H1 (cell line): ENCODE measurements at regions not wholly inside any gene's neighbourhood (a gene's known extent, or its start where the extent isn't known, plus 50 kb on each side); places are given as distances from the start of the nearest gene placed in this dataset.

Experiments
- ASH2L ChIP-seq: fragments of 200-600, 300-600 bp; sonication (generic); IDR thresholded peaks from one replicate; pipeline ENCODE4 v1.7.1; 2017; ENCODE audit warnings: low read length
- ATF3 ChIP-seq: IDR thresholded peaks from 2 replicates; pipeline ENCODE4 v1.6.1; 2011; ENCODE audit warnings: low read depth, mild to moderate bottlenecking, low read length; ENCODE audit not compliant: insufficient read depth
- BRCA1 ChIP-seq: IDR thresholded peaks from 2 replicates; pipeline ENCODE4 v1.6.1; 2012; ENCODE audit warnings: low read depth, low read length, improper control_type of control experiment
- CEBPB ChIP-seq: IDR thresholded peaks from 2 replicates; pipeline ENCODE4 v1.6.1; 2012; ENCODE audit warnings: low read depth, low read length
- GABPA ChIP-seq: IDR thresholded peaks from 2 replicates; pipeline ENCODE4 v1.6.1; 2011; ENCODE audit warnings: mild to moderate bottlenecking, low read length, moderate library complexity, borderline replicate concordance; ENCODE audit not compliant: insufficient read depth
- GTF2F1 ChIP-seq: IDR thresholded peaks from 2 replicates; pipeline ENCODE4 v1.6.1; 2012; ENCODE audit warnings: low read depth, low read length, improper control_type of control experiment, borderline replicate concordance
- KDM5A ChIP-seq: fragments of 200-600 bp; IDR thresholded peaks from 2 replicates; pipeline ENCODE4 v1.7.1; 2012; ENCODE audit warnings: mild to moderate bottlenecking, low read length, inconsistent platforms, mixed read lengths
- POLR2AphosphoS5 ChIP-seq: IDR thresholded peaks from 2 replicates; pipeline ENCODE4 v1.6.1; 2011; ENCODE audit warnings: low read depth, low read length
- RNF2 ChIP-seq: fragments of 200-900, 300-1000 bp; sonication (generic); IDR thresholded peaks from 2 replicates; pipeline ENCODE4 v1.7.1; 2016; ENCODE audit warnings: borderline replicate concordance, low read depth, mild to moderate bottlenecking, antibody characterized with exemption, low read length; ENCODE audit not compliant: poor library complexity, severe bottlenecking; ENCODE audit errors: missing control alignments
- SIN3A ChIP-seq, 2 experiments: IDR thresholded peaks in 1 of 2; conservative IDR thresholded peaks in 1 of 2; 2 replicates each; pipeline ENCODE4 v1.6.1; 2011 to 2012; ENCODE audit warnings: low read length in 2 of 2, improper control_type of control experiment in 1 of 2, low read depth in 1 of 2, mild to moderate bottlenecking in 1 of 2
- SIRT6 ChIP-seq: IDR thresholded peaks from one replicate; pipeline ENCODE4 v1.7.1; 2012; ENCODE audit warnings: low read length, inconsistent platforms
- SP1 ChIP-seq: IDR thresholded peaks from 2 replicates; pipeline ENCODE4 v1.6.1; 2011; ENCODE audit warnings: low read depth, low read length
- SRF ChIP-seq: IDR thresholded peaks from 2 replicates; pipeline ENCODE4 v1.6.1; 2011; ENCODE audit warnings: mild to moderate bottlenecking, low read depth, low read length, moderate library complexity
- TAF1 ChIP-seq: IDR thresholded peaks from 2 replicates; pipeline ENCODE4 v1.6.1; 2011; ENCODE audit warnings: mild to moderate bottlenecking, low read depth, low read length
- ZNF274 ChIP-seq: IDR thresholded peaks from 2 replicates; pipeline ENCODE4 v1.7.0; 2012; ENCODE audit warnings: low read length, borderline replicate concordance; ENCODE audit errors: extremely low read depth

DNA sequence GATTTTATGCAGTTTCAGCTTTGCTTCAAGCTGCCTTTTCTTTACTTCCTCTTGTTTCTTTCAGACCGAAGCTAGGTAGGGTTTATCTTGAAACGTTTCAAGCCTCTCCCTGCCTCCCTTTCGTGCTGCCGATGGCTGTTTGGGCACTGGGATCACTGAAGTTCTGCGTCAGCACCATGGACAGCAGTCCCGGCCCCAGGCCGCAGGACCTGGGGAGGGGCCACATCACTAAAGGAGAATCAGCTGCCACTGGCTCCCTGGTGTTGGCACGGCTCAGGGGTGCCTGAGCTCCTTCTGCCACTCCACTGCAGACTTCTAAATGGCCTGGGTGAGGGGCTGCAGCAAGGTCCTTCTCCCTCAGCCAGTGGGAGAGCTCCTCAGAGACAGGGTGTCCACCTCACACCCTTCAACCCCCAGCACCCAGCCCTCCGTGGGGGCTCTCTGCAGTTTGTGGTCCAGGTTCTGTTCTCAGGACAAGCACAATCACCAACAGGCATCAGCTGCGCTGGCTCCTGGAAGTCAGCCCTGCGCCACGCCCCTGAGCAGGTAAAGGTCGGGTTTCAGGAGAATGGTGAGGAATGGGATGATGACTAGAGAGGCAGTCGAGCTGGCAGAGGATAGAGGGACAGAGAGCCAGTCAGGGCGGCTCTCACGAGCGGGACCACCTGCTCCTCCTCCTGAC is 387.2 kb downstream of the TCERG1L start (continued):
- TF ChIP-seq SIRT6 (no peak), RNF2 (no peak), ASH2L (no peak), TAF1 (no peak), SRF (no peak), SP1 (no peak), BRCA1 (no peak), ZNF274 (no peak), POLR2AphosphoS5 (no peak), ATF3 (no peak), SIN3A (conservative IDR thresholded peaks at IDR 0.05 in 1 of 2, IDR thresholded peaks at IDR 0.05 in 1 of 2; ENCODE audit: low read depth in 1 of 2, low read length in 2 of 2) (peak; percentile 64 to 72; a peak in 2 of 4 replicates), CEBPB (no peak), GTF2F1 (no peak), KDM5A (no peak), GABPA (0 out of 2 replicates have a peak, but pooled peaks have one; percentile 38)
- TF ChIP-seq, all 59 proteins: peak for 4
